ENCODE measurements at regions not wholly inside any gene's neighbourhood (a gene's known extent, or its start where the extent isn't known, plus 50 kb on each side); places are given as distances from the start of the nearest gene placed in this dataset.

DNA sequence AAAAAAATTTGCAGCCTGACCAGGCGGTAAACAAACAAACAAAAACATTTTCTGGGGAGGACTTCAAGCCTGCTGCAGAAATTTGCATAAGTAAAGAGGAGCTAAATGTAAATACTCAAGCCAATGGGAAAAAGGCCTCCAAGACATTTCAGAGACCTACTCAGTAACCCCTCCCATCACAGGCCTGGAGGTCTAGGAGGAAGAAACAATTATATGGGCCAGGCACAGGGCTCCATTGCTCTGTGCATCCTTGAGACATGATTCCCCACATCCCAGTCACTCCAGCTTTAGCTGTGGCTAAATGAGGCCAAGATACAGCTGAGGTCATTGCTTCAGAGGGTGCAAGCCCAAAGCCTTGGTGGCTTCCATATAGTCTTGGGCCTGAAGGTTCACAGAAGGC, 793.4 kb downstream of the SLITRK1 start:
- no peak for TF ChIP-seq GABPA (IDR thresholded peaks at IDR 0.05; ENCODE audit: low read depth)
- TF ChIP-seq, protein P1, sequence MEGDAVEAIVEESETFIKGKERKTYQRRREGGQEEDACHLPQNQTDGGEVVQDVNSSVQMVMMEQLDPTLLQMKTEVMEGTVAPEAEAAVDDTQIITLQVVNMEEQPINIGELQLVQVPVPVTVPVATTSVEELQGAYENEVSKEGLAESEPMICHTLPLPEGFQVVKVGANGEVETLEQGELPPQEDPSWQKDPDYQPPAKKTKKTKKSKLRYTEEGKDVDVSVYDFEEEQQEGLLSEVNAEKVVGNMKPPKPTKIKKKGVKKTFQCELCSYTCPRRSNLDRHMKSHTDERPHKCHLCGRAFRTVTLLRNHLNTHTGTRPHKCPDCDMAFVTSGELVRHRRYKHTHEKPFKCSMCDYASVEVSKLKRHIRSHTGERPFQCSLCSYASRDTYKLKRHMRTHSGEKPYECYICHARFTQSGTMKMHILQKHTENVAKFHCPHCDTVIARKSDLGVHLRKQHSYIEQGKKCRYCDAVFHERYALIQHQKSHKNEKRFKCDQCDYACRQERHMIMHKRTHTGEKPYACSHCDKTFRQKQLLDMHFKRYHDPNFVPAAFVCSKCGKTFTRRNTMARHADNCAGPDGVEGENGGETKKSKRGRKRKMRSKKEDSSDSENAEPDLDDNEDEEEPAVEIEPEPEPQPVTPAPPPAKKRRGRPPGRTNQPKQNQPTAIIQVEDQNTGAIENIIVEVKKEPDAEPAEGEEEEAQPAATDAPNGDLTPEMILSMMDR (IDR thresholded peaks at IDR 0.05; ENCODE audit: insufficient read depth, low read length) = no peak
- no peak for TF ChIP-seq POLR2AphosphoS5 (IDR thresholded peaks at IDR 0.05; ENCODE audit: low read depth)
- TF ChIP-seq SPI1 (IDR thresholded peaks at IDR 0.05; ENCODE audit: borderline replicate concordance, low read depth) = no peak

Data from HL-60 (cell line).